Embryonic facial prominence (tissue), 1 donor: ENCODE measurements at regions not wholly inside any gene's neighbourhood (a gene's known extent, or its start where the extent isn't known, plus 50 kb on each side); places are given as distances from the start of the nearest gene placed in this dataset.

Source experiments
- DNase-seq: peaks from one replicate; pipeline ENCODE4 v3.0.0-alpha.2; 2016; ENCODE audit errors: extremely low spot score

- DNase-seq = no peak
These were observed 291.9 kb upstream of the PRDM1 start for GRCh38 chr6:105794239-105794638.

- no peak for DNase-seq
These were observed 293.0 kb upstream of the PRDM1 start for GRCh38 chr6:105793130-105793529.

- no peak for DNase-seq
These were observed 294.4 kb upstream of the PRDM1 start for GRCh38 chr6:105791583-105792318.

- DNase-seq = no peak
These were observed 295.0 kb upstream of the PRDM1 start for GRCh38 chr6:105791179-105791578.

- DNase-seq = no peak
These were observed 295.5 kb upstream of the PRDM1 start for GRCh38 chr6:105790635-105791034.

- no peak for DNase-seq
These were observed 296.2 kb upstream of the PRDM1 start for GRCh38 chr6:105789935-105790334.

- DNase-seq = no peak
These were observed 298.4 kb upstream of the PRDM1 start for GRCh38 chr6:105787747-105788146.

- DNase-seq = no peak
These were observed 299.1 kb upstream of the PRDM1 start for GRCh38 chr6:105786890-105787655.

- no peak for DNase-seq
These were observed 299.7 kb upstream of the PRDM1 start for GRCh38 chr6:105786449-105786848.

- no peak for DNase-seq
These were observed 300.9 kb upstream of the PRDM1 start for GRCh38 chr6:105785066-105785811.

GRCh38 chr6:105784179-105784578 is 302.0 kb upstream of the PRDM1 start:
- DNase-seq = no peak

GRCh38 chr6:105783333-105783935 is 302.7 kb upstream of the PRDM1 start:
- DNase-seq = no peak

GRCh38 chr6:105781915-105782314 is 304.2 kb upstream of the PRDM1 start:
- DNase-seq = no peak

GRCh38 chr6:105781248-105781647 is 304.9 kb upstream of the PRDM1 start:
- DNase-seq = no peak

GRCh38 chr6:105780146-105780860 is 305.8 kb upstream of the PRDM1 start:
- DNase-seq = no peak

- no peak for DNase-seq
These were observed 307.0 kb upstream of the PRDM1 start for GRCh38 chr6:105779110-105779509.

GRCh38 chr6:105775095-105775494 is 311.0 kb upstream of the PRDM1 start:
- no peak for DNase-seq

GRCh38 chr6:105774247-105774646 is 311.9 kb upstream of the PRDM1 start:
- DNase-seq = no peak

GRCh38 chr6:105771313-105771970 is 314.7 kb upstream of the PRDM1 start:
- DNase-seq = no peak

GRCh38 chr6:105769987-105770386 is 316.1 kb upstream of the PRDM1 start:
- no peak for DNase-seq

- DNase-seq = no peak
These were observed 316.9 kb upstream of the PRDM1 start for GRCh38 chr6:105769197-105769596.
